Colonic mucosa (tissue), 4 donors: ENCODE measurements at regions not wholly inside any gene's neighbourhood (a gene's known extent, or its start where the extent isn't known, plus 50 kb on each side); places are given as distances from the start of the nearest gene placed in this dataset.
"Not testable (repeated sequence)": the region's sequence is repeated elsewhere in the genome, so short reads cannot be mapped to it uniquely, and the experiment has no call there.

ENCODE experiments used
- DNase-seq: peaks from one replicate; pipeline ENCODE4 v3.0.0-alpha.2; 2020
- H3K27ac ChIP-seq: fragments of 200-600 bp; one replicate; pipeline ENCODE4 v1.8.0; 2021
- H3K27me3 ChIP-seq: fragments of 200-600 bp; one replicate; pipeline ENCODE4 v1.8.0; 2021
- H3K36me3 ChIP-seq: fragments of 200-600 bp; one replicate; pipeline ENCODE4 v1.8.0; 2021
- H3K4me1 ChIP-seq: fragments of 200-600 bp; one replicate; pipeline ENCODE4 v1.8.0; 2021; ENCODE audit warnings: mild to moderate bottlenecking
- H3K4me3 ChIP-seq: fragments of 200-600 bp; one replicate; pipeline ENCODE4 v1.8.0; 2021
- H3K9ac ChIP-seq, 2 donors: one replicate each; pipeline ENCODE4 v1.7.0; 2013; ENCODE audit warnings: control low read depth in 2 of 2, low read depth in 2 of 2, low read length in 2 of 2
- H3K9me3 ChIP-seq: fragments of 200-600 bp; one replicate; pipeline ENCODE4 v1.8.0; 2021
- intact Hi-C: fragments of 100-400 bp; cut with DNase I; formaldehyde crosslinking; loops from one replicate; pipeline ENCODE4 v1.14.1; 2022
- donor health status: healthy.
- donor health status: DM: no; HTN: no; CAD: no.
- donor health status: DM: no; HTN: no; CAD: no.

DNA sequence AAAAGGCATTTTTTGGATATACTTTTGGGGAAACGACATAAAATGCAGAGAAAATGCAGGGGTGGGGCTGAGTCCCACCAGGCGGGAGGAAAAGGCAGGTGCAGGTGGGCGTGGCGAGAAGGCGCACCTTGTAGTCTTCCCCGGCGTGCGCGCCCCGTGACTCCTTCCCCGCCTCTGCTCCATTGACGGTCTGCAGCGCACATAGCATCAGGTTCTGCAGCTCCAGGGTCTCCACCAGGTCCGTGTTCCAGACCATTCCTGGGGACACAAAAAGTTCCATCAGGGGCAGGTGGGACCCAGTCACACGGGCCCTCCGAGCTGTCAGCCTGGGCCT is 59.0 kb upstream of the TNK2 start:
- H3K9me3 ChIP-seq, H3K27me3 ChIP-seq, H3K4me1 ChIP-seq, DNase-seq, H3K27ac ChIP-seq, H3K36me3 ChIP-seq, intact Hi-C loops, H3K9ac ChIP-seq, H3K4me3 ChIP-seq: not testable (repeated sequence)

- H3K27me3 ChIP-seq, DNase-seq, H3K36me3 ChIP-seq, H3K4me3 ChIP-seq, intact Hi-C loops, H3K4me1 ChIP-seq, H3K9ac ChIP-seq, H3K9me3 ChIP-seq: not testable (repeated sequence)
- peak overlapping the region; percentile 40 for H3K27ac ChIP-seq
Measured at GRCh38 chr3:195966563-195967386, 58.4 kb upstream of the TNK2 start.

GRCh38 chr3:195965217-195965616 is 56.9 kb upstream of the TNK2 start:
- H3K9me3 ChIP-seq, H3K4me3 ChIP-seq, H3K36me3 ChIP-seq, DNase-seq, intact Hi-C loops, H3K27ac ChIP-seq, H3K27me3 ChIP-seq, H3K4me1 ChIP-seq: not testable (repeated sequence)
- peak overlapping the region in 1 of 2 donors; percentile 34 for H3K9ac ChIP-seq

DNA sequence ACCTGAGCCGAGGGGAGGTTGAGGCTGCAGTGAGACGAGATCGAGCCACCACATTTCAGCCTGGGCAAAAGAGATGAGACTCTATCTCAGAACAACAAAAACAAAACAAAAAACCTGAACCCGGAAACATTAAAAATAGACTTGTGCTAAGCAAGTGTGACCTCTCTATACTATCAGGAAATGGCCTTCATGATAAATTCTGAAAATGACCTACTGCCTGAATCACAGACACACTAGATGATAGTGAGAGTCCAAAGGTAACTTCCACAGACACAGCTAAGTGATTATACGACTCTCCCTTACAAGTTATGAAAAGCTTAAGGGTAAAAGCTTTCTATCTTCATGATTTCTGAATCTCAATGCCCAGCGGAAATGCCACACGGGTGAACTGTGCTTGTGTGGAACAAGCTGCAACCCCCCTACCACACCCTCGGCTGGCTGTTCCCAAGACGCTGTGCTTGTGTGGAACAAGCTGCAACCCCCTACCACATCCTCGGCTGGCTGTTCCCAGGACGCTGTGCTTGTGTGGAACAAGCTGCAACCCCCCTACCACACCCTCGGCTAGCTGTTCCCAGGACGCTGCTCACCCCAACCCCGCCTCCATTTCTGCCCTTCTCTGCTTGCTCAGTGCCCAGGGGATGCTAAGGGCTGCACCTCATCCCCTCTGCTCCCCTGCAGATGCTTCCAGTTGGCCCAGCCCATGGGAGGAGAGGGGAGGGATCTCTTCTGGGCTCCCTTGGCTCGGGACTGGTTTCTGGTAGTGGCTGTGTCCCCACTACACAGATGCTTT is 56.2 kb upstream of the TNK2 start:
- not testable (repeated sequence) for H3K36me3 ChIP-seq
- peak overlapping the region; percentile 22 for H3K27ac ChIP-seq

DNA sequence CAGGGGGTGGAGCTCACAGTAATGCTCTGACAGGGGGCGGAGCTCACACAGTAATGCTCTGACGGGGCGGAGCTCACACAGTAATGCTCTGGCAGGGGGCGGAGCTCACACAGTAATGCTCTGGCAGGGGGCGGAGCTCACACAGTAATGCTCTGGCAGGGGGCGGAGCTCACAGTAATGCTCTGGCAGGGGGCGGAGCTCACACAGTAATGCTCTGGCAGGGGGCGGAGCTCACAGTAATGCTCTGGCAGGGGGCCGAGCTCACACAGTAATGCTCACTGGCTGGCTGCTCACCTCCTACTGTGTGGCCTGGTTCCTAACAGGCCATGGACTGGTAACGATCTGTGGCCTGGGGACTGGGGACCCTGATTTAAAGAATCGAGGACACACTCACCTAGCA is 53.9 kb upstream of the TNK2 start:
- H3K27me3 ChIP-seq, DNase-seq, H3K4me3 ChIP-seq, H3K4me1 ChIP-seq, H3K36me3 ChIP-seq, intact Hi-C loops, H3K9ac ChIP-seq, H3K27ac ChIP-seq, H3K9me3 ChIP-seq: not testable (repeated sequence)

More for the DNA sequence above, 56.2 kb upstream of the TNK2 start:
- peak overlapping the region; percentile 12 to 34 for H3K9ac ChIP-seq
- intact Hi-C loops, H3K4me1 ChIP-seq, H3K9me3 ChIP-seq, DNase-seq, H3K4me3 ChIP-seq, H3K27me3 ChIP-seq: not testable (repeated sequence)

GRCh38 chr3:195960971-195961775 is 52.8 kb upstream of the TNK2 start:
- H3K27me3 ChIP-seq, H3K9me3 ChIP-seq, DNase-seq, intact Hi-C loops, H3K4me3 ChIP-seq, H3K4me1 ChIP-seq, H3K36me3 ChIP-seq, H3K27ac ChIP-seq, H3K9ac ChIP-seq: not testable (repeated sequence)

GRCh38 chr3:195960164-195960563 is 51.8 kb upstream of the TNK2 start:
- H3K9me3 ChIP-seq, H3K27me3 ChIP-seq, DNase-seq, H3K4me1 ChIP-seq, H3K36me3 ChIP-seq, H3K4me3 ChIP-seq, H3K9ac ChIP-seq, H3K27ac ChIP-seq, intact Hi-C loops: not testable (repeated sequence)

DNA sequence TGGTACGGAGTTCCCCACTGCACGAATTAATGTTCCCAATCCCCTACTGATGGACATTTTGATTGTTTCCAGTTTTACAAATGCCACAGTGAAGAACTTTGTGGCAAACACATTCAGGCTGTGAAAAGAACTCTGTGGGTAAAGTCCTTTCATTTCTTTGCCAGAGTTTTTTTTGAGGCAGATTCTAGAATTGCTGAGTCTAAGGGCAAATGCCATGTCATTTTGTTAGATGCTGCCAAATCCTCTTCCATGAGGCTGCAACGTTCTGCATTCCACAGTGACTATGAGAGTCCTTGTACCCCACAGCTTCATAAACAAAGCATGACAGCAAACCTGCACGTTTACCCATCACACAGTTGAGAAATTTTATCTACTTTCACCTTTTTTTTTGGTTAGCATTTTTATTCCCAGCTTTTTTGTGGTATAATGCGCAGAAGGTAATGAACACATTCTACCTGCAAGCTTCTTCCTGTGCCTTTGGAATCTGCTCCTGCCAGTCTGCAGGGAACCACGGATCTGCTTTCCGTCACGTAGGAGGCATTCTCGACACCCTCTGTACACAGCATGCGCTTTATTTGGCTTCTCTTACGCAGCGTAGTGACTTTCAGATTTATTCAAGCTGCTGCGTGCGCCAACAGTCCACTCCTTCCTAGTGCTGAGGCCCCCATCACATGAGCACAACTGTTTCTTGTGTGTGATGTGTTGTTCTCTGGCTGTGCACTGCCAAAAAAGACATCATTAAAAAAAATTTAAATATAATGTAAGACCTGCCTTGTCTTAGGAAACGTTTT is 51.2 kb upstream of the TNK2 start:
- intact Hi-C loops, DNase-seq, H3K9me3 ChIP-seq, H3K36me3 ChIP-seq, H3K27me3 ChIP-seq, H3K27ac ChIP-seq, H3K9ac ChIP-seq, H3K4me1 ChIP-seq, H3K4me3 ChIP-seq: not testable (repeated sequence)

GRCh38 chr3:195958736-195959135 is 50.4 kb upstream of the TNK2 start:
- H3K36me3 ChIP-seq, H3K27me3 ChIP-seq, intact Hi-C loops, H3K4me1 ChIP-seq, H3K27ac ChIP-seq, H3K9ac ChIP-seq, H3K9me3 ChIP-seq, H3K4me3 ChIP-seq, DNase-seq: not testable (repeated sequence)
